Mucosa of descending colon (tissue), 3 donors: ENCODE measurements at regions not wholly inside any gene's neighbourhood (a gene's known extent, or its start where the extent isn't known, plus 50 kb on each side); places are given as distances from the start of the nearest gene placed in this dataset.

Experiments
- ATAC-seq: fragments of 200-7000 bp; cut with Tn5 transposase; one replicate; pipeline ENCODE4 v1.9.1; 2020; ENCODE audit warnings: mild to moderate bottlenecking, moderate library complexity
- DNase-seq, 3 donors: peaks; one replicate each; pipeline ENCODE4 v3.0.0-alpha.2; 2020
- H3K36me3 ChIP-seq: fragments of 200-600 bp; one replicate; pipeline ENCODE4 v1.8.0; 2021; ENCODE audit warnings: low read depth, mild to moderate bottlenecking
- H3K4me1 ChIP-seq: fragments of 200-600 bp; one replicate; pipeline ENCODE4 v1.8.0; 2021; ENCODE audit warnings: low read depth, mild to moderate bottlenecking
- H3K4me3 ChIP-seq: fragments of 200-600 bp; one replicate; pipeline ENCODE4 v1.8.0; 2021; ENCODE audit warnings: mild to moderate bottlenecking
- H3K9me3 ChIP-seq: fragments of 200-600 bp; one replicate; pipeline ENCODE4 v1.8.0; 2021; ENCODE audit warnings: mild to moderate bottlenecking
- intact Hi-C, 2 donors: fragments of 100-400 bp; cut with DNase I in 1 of 2; cut with micrococcal nuclease in 1 of 2; formaldehyde crosslinking; loops; one replicate each; pipeline versions ENCODE4 v1.11.0 to v1.11.1; 2022; cut with DNase I, micrococcal nuclease
- TF ChIP-seq, protein P1 (sequence below): fragments of 200-600 bp; IDR thresholded peaks from one replicate; pipeline ENCODE4 v1.8.0; 2022; ENCODE audit warnings: antibody characterized with exemption, mild to moderate bottlenecking
- donor health status: DM: no; HTN: no; CAD: no; lungs with moderate emphysema.
- donor health status: DM: no; HTN: no; CAD: no.
- donor health status: DM: no; HTN: yes; CAD: no.

GRCh38 chr4:23038626-23039491 lies 346.1 kb downstream of the GBA3 start:
- no peak for ATAC-seq
- no peak overlapping the region for H3K4me3 ChIP-seq
- no peaks in the 10 kb centered on the region for H3K4me1 ChIP-seq
- intact Hi-C loops = no loop called here
- no peaks in the 10 kb centered on the region for H3K36me3 ChIP-seq
- no peak for DNase-seq
- TF ChIP-seq, protein P1, sequence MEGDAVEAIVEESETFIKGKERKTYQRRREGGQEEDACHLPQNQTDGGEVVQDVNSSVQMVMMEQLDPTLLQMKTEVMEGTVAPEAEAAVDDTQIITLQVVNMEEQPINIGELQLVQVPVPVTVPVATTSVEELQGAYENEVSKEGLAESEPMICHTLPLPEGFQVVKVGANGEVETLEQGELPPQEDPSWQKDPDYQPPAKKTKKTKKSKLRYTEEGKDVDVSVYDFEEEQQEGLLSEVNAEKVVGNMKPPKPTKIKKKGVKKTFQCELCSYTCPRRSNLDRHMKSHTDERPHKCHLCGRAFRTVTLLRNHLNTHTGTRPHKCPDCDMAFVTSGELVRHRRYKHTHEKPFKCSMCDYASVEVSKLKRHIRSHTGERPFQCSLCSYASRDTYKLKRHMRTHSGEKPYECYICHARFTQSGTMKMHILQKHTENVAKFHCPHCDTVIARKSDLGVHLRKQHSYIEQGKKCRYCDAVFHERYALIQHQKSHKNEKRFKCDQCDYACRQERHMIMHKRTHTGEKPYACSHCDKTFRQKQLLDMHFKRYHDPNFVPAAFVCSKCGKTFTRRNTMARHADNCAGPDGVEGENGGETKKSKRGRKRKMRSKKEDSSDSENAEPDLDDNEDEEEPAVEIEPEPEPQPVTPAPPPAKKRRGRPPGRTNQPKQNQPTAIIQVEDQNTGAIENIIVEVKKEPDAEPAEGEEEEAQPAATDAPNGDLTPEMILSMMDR = no peak
- H3K9me3 ChIP-seq = no peaks in the 10 kb centered on the region

- no peak for ATAC-seq
- Histone ChIP-seq H3K4me3 (no peak overlapping the region), H3K9me3 (no peaks in the 10 kb centered on the region), H3K4me1 (no peaks in the 10 kb centered on the region), H3K36me3 (no peaks in the 10 kb centered on the region)
- intact Hi-C loops = no loop called here
- TF ChIP-seq, protein P1 = no peak
- DNase-seq = no peak
These were observed 344.3 kb downstream of the GBA3 start for GRCh38 chr4:23036921-23037495.

GRCh38 chr4:23036503-23036902 lies 343.8 kb downstream of the GBA3 start:
- TF ChIP-seq, protein P1 = no peak
- DNase-seq (no peak), ATAC-seq (no peak)
- Histone ChIP-seq H3K4me3 (no peak overlapping the region), H3K4me1 (no peaks in the 10 kb centered on the region), H3K36me3 (no peaks in the 10 kb centered on the region), H3K9me3 (no peaks in the 10 kb centered on the region)
- intact Hi-C loops = no loop called here

GRCh38 chr4:23035521-23036056 lies 342.9 kb downstream of the GBA3 start:
- no peaks in the 10 kb centered on the region for H3K9me3 ChIP-seq
- TF ChIP-seq, protein P1 = no peak
- H3K4me3 ChIP-seq = no peak overlapping the region
- no peaks in the 10 kb centered on the region for H3K4me1 ChIP-seq
- intact Hi-C loops = no loop called here
- DNase-seq = peak in 1 of 3 donors; percentile 23
- ATAC-seq = no peak
- no peaks in the 10 kb centered on the region for H3K36me3 ChIP-seq

- Histone ChIP-seq H3K4me1 (no peaks in the 10 kb centered on the region), H3K9me3 (no peaks in the 10 kb centered on the region), H3K36me3 (no peaks in the 10 kb centered on the region), H3K4me3 (no peak overlapping the region)
- intact Hi-C loops = no loop called here
- TF ChIP-seq, protein P1 = no peak
- ATAC-seq = no peak
- no peak for DNase-seq
These were observed 342.0 kb downstream of the GBA3 start for GRCh38 chr4:23034731-23035130.
